ENCODE measurements at regions not wholly inside any gene's neighbourhood (a gene's known extent, or its start where the extent isn't known, plus 50 kb on each side); places are given as distances from the start of the nearest gene placed in this dataset.
"Not testable (repeated sequence)": the region's sequence is repeated elsewhere in the genome, so short reads cannot be mapped to it uniquely, and the experiment has no call there.

DNA sequence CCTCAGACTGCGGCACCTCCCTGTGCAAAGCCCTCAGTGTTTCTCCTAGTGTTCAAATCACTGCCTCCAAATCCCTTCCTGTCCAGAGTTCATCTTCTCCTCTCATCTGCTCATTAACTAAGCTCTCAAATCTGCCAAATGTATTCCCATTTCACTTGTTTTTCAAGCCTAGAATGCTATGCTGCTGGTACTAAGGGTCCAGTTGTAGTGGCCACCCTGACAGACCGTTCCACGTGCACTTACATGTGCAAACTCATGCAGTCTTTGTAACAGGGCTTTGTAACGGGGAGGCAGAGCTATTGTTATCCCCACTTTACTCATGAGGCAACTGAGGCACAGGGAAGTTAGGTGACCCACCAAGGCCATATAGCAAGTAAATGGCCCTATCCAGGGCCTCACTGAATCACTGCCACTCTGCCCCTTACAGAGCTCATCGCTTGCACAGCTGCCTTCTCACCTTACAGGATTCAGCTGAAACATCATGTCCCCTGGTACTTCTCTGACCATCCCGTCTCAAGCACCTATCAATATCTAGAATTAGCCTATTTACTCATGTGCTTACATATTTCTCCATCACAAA, 153.0 kb upstream of the PDE1C start:
- CTCF ChIA-PET = no interaction called here

GRCh38 chr7:32222251-32222900, 152.2 kb upstream of the PDE1C start:
- ChIA-PET CTCF (interaction anchor here (0.6 kb wide), 1 partner anchor 126 kb away, joined by 4 read pairs; no protein-coding TSS in a partner anchor), POLR2A (ENCODE audit: low non-redundant PET) (no interaction called here)
- no peak for DNase-seq (ENCODE audit: low spot score)
- no peak overlapping the region for H3K27ac ChIP-seq
- TF ChIP-seq, protein P1, sequence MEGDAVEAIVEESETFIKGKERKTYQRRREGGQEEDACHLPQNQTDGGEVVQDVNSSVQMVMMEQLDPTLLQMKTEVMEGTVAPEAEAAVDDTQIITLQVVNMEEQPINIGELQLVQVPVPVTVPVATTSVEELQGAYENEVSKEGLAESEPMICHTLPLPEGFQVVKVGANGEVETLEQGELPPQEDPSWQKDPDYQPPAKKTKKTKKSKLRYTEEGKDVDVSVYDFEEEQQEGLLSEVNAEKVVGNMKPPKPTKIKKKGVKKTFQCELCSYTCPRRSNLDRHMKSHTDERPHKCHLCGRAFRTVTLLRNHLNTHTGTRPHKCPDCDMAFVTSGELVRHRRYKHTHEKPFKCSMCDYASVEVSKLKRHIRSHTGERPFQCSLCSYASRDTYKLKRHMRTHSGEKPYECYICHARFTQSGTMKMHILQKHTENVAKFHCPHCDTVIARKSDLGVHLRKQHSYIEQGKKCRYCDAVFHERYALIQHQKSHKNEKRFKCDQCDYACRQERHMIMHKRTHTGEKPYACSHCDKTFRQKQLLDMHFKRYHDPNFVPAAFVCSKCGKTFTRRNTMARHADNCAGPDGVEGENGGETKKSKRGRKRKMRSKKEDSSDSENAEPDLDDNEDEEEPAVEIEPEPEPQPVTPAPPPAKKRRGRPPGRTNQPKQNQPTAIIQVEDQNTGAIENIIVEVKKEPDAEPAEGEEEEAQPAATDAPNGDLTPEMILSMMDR (conservative IDR thresholded peaks at IDR 0.05; ENCODE audit: low read depth) = no peak

More for the DNA sequence above, 153.0 kb upstream of the PDE1C start:
- POLR2A ChIA-PET (ENCODE audit: low non-redundant PET) = no interaction called here
- TF ChIP-seq, protein P1 (conservative IDR thresholded peaks at IDR 0.05; ENCODE audit: low read depth) = no peak
- DNase-seq (ENCODE audit: low spot score) = no peak
- H3K27ac ChIP-seq = no peak overlapping the region

DNA sequence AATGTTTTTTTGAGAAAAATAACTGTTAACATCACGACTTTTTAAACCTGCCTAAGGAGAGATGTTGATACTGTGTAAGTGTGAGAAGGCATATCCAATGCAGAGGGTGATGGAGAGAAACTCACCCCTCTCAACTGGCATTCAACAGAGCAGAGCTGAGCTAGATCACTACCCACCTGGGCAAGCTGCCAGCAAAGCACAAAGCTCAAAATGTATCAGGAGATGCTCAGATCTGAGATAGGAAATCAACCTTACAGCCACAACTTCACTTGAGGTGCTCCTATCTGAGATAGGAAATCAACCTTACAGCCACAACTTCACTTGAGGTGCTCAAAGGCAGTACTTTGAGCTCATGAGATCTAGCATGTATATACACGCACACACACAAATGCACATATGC, 151.5 kb upstream of the PDE1C start:
- ChIA-PET POLR2A (ENCODE audit: low non-redundant PET) (no interaction called here), CTCF (interaction anchor here (0.6 to 1.0 kb wide), 3 partner anchors 10 to 126 kb away, joined by 3 to 4 read pairs (median 3); no protein-coding TSS in a partner anchor)

DNA sequence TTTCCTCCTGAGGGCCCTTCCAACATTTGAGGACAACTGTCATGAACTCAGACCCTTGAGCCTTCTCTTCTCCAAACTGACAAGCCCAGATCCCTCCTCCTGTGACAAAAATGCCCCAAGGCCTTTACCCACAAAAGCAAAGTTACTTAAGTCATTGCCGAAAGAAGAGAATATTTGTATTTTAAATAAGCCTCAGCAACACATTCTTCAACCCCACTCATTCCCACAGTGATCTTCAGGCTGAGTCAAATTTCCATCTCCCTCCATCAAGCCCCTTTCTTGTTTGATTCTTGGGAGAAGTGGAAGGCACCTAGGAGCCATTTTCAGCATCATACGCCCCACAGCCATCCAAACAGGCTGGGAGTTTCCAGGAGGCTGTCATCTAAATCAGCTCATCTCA, 150.8 kb upstream of the PDE1C start:
- TF ChIP-seq, protein P1 (conservative IDR thresholded peaks at IDR 0.05; ENCODE audit: low read depth) = no peak
- ChIA-PET POLR2A (ENCODE audit: low non-redundant PET) (no interaction called here), CTCF (interaction anchor here (0.5 to 1.5 kb wide), 4 partner anchors 9 to 97 kb away, joined by 3 to 5 read pairs (median 3); no protein-coding TSS in a partner anchor)
- H3K27ac ChIP-seq = no peak overlapping the region
- no peak for DNase-seq (ENCODE audit: low spot score)

More for the DNA sequence above, 151.5 kb upstream of the PDE1C start:
- TF ChIP-seq, protein P1 (conservative IDR thresholded peaks at IDR 0.05; ENCODE audit: low read depth) = no peak
- H3K27ac ChIP-seq = no peak overlapping the region
- no peak for DNase-seq (ENCODE audit: low spot score)

DNA sequence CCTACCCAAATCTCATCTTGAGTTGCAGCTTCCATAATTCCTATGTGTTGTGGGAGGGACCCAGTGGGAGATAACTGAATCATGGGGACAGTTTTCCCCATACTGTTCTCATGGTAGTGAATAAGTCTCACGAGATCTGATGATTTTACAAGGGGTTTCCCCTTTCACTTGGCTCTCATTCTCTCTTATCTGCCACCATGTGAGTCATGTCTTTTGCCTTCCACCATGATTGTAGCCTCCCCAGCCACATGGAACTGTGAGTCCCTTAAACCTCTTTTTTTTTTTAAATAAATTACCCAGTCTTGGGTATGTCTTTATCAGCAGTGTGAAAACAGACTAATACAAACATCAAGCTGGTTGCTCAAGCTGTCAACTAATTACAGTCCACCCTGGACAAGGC, 149.6 kb upstream of the PDE1C start:
- H3K27ac ChIP-seq; DNase-seq (ENCODE audit: low spot score); POLR2A ChIA-PET (ENCODE audit: low non-redundant PET): not testable (repeated sequence)
- CTCF ChIA-PET = interaction anchor here (1.5 kb wide), 1 partner anchor 9 kb away, joined by 5 read pairs; no protein-coding TSS in a partner anchor

GRCh38 chr7:32219416-32219815, 149.2 kb upstream of the PDE1C start:
- TF ChIP-seq, protein P1 (conservative IDR thresholded peaks at IDR 0.05; ENCODE audit: low read depth) = no peak
- CTCF ChIA-PET = interaction anchor here (1.5 kb wide), 1 partner anchor 9 kb away, joined by 5 read pairs; no protein-coding TSS in a partner anchor
- no peak overlapping the region for H3K27ac ChIP-seq
- POLR2A ChIA-PET (ENCODE audit: low non-redundant PET) = no interaction called here
- no peak for DNase-seq (ENCODE audit: low spot score)

- POLR2A ChIA-PET (ENCODE audit: low non-redundant PET) = no interaction called here
- CTCF ChIA-PET = interaction anchor here (0.7 kb wide), 1 partner anchor 428 kb away, joined by 3 read pairs; no protein-coding TSS in a partner anchor
- TF ChIP-seq, protein P1 (conservative IDR thresholded peaks at IDR 0.05; ENCODE audit: low read depth) = no peak
- H3K27ac ChIP-seq = no peak overlapping the region
- no peak for DNase-seq (ENCODE audit: low spot score)
These were observed 148.6 kb upstream of the PDE1C start for GRCh38 chr7:32218741-32219288.
